ENCODE measurements at regions not wholly inside any gene's neighbourhood (a gene's known extent, or its start where the extent isn't known, plus 50 kb on each side); places are given as distances from the start of the nearest gene placed in this dataset.

DNA sequence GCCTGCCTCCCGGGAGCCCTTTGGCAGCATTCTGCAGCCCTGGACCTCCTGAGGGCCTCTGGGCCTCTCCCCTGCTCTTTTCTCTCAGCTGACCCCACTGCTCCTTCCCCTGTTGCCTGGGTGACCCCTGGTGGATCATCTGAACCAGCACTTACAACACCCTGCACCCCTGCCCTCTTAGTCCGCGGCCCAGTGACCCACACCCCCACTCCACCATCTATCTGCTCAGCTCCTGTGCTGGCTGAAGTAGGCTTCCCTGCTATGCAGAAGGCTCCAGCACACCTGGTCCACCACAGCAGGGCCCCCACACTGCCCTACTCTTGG, 74.0 kb downstream of the DMRTA2 start:
- FAIRE-seq = no peak
- no peaks in the 10 kb centered on the region for H3K79me2 ChIP-seq (ENCODE audit: control insufficient read depth, insufficient read depth, low read length)
- H3K9me3 ChIP-seq (replicated peaks; ENCODE audit: control insufficient read depth, insufficient read depth, low read length) = no peaks in the 10 kb centered on the region
- no peaks in the 10 kb centered on the region for H3K36me3 ChIP-seq (ENCODE audit: control insufficient read depth in 2 of 2, extremely low read depth in 1 of 2, insufficient read depth in 2 of 2, low read length in 2 of 2)
- H2AFZ ChIP-seq (ENCODE audit: low read depth, low read length) = no peak overlapping the region
- H3K27ac ChIP-seq (ENCODE audit: insufficient read depth, low read depth, low read length) = no peak overlapping the region
- H3K4me1 ChIP-seq (ENCODE audit: control insufficient read depth, extremely low read depth, insufficient read depth, low read length) = peaks cover 3% of the 10 kb centered on the region
- ChIA-PET POLR2A (no interaction called here), CTCF (interaction anchor here (0.9 to 4.6 kb wide), 8 partner anchors 12 to 1851 kb away, joined by 3 to 62 read pairs (median 6); no protein-coding TSS in a partner anchor)
- H3K9ac ChIP-seq (replicated peaks; ENCODE audit: extremely low read depth, insufficient read depth, low read length) = no peak overlapping the region
- intact Hi-C loops (cut with micrococcal nuclease) (no loop called here), dilution Hi-C loops (cut with MboI; ENCODE audit: extremely low pct_ligation_motif_present, low sequenced_read_pairs) (no loop called here)
- DNase-seq (ENCODE audit: low read depth, low spot score) = no peak
- H3K27me3 ChIP-seq (ENCODE audit: control insufficient read depth in 2 of 2, insufficient read depth in 2 of 2, low read length in 2 of 2) = no peaks in the 10 kb centered on the region
- H3K4me3 ChIP-seq (replicated peaks in 1 of 3; ENCODE audit: insufficient read depth in 1 of 3, low read depth in 1 of 3, low read length in 3 of 3) = no peak overlapping the region
- H3K9me1 ChIP-seq (replicated peaks; ENCODE audit: control insufficient read depth, extremely low read depth, insufficient read depth, low read length) = no peaks in the 10 kb centered on the region
- H4K20me1 ChIP-seq (replicated peaks; ENCODE audit: control insufficient read depth, extremely low read depth, insufficient read depth, low read length) = no peaks in the 10 kb centered on the region
- BruUV-seq (replicated peaks) = no TSS peak
- no peak overlapping the region for H3K4me2 ChIP-seq (ENCODE audit: insufficient read depth, low read length)
- TF ChIP-seq JUN (IDR thresholded peaks at IDR 0.05; ENCODE audit: borderline replicate concordance, insufficient read depth, insufficient read length, low read depth) = no peak
- no peak for TF ChIP-seq CTCF (IDR thresholded peaks at IDR 0.05; ENCODE audit: extremely low read depth in 1 of 2, insufficient read depth in 1 of 2, low read depth in 1 of 2, low read length in 2 of 2)
- TF ChIP-seq MAX (IDR thresholded peaks at IDR 0.05; ENCODE audit: insufficient read depth, insufficient read length) = no peak
- no peak for TF ChIP-seq MYC (IDR thresholded peaks at IDR 0.05; ENCODE audit: low read depth, low read length)
- no peak for TF ChIP-seq POLR2AphosphoS5 (IDR thresholded peaks at IDR 0.05; ENCODE audit: insufficient read depth, low read depth, low read length)
- no peak for TF ChIP-seq EZH2 (IDR thresholded peaks at IDR 0.05; ENCODE audit: borderline replicate concordance, low read depth, low read length, severe bottlenecking)
- TF ChIP-seq FOS (IDR thresholded peaks at IDR 0.05; ENCODE audit: borderline replicate concordance, insufficient read depth, low read length) = no peak
- TF ChIP-seq POLR2A (IDR thresholded peaks at IDR 0.05; ENCODE audit: low read depth, low read length) = no peak
- TF ChIP-seq GATA2 (IDR thresholded peaks at IDR 0.05; ENCODE audit: insufficient read depth, insufficient read length, low read depth, low read length) = no peak
